T-cell (primary cell): ENCODE measurements at regions not wholly inside any gene's neighbourhood (a gene's known extent, or its start where the extent isn't known, plus 50 kb on each side); places are given as distances from the start of the nearest gene placed in this dataset.

Source experiments
- ATAC-seq, 4 experiments: fragments of 200-7000 bp in 3 of 4; fragments of 150-1000 bp in 1 of 4; cut with Tn5 transposase; replicated peaks in 1 of 4; 1 replicate in 3 of 4; 2 replicates in 1 of 4; pipeline ENCODE4 v1.10.0; 2021; ENCODE audit warnings: moderate library complexity in 3 of 4, mild to moderate bottlenecking in 2 of 4, moderate number of reproducible peaks in 1 of 4
- CTCF ChIA-PET, 2 donors: fragments of 300-600 bp; sonication (Branson Sonifier 250); formaldehyde crosslinking; loops; one replicate each; lab custom pipeline; 2022; ENCODE audit warnings: antibody characterized with exemption in 2 of 2; lab: Charles Lee
- POLR2A ChIA-PET, 2 donors: fragments of 300-600 bp; sonication (Branson Sonifier 250); formaldehyde crosslinking; loops; one replicate each; lab custom pipeline; 2022; ENCODE audit warnings: antibody characterized with exemption in 2 of 2; lab: Charles Lee
- DNase-seq, 35 experiments: peaks; one replicate each; pipeline versions ENCODE4 v3.0.0 to v3.0.0-alpha.2; 2013 to 2023
- H3K27ac ChIP-seq: one replicate; pipeline ENCODE4 v1.5.1; 2013; ENCODE audit warnings: low read length
- H3K27me3 ChIP-seq, 2 experiments: replicated peaks in 1 of 2; 1 replicate in 1 of 2; 2 replicates in 1 of 2; pipeline versions ENCODE4 v1.6.1 to v1.7.0; 2013; ENCODE audit warnings: low read length in 1 of 2, mixed read lengths in 1 of 2; ENCODE audit not compliant: control insufficient read depth in 2 of 2, insufficient read depth in 2 of 2; ENCODE audit errors: extremely low read depth in 1 of 2
- H3K36me3 ChIP-seq, 2 donors: 1 replicate in 1 of 2; 2 replicates in 1 of 2; pipeline versions ENCODE4 v1.6.1 to v1.7.0; 2013; ENCODE audit warnings: low read length in 1 of 2; ENCODE audit not compliant: control insufficient read depth in 2 of 2, insufficient read depth in 1 of 2; ENCODE audit errors: extremely low read depth in 1 of 2
- H3K4me1 ChIP-seq, 2 experiments: 1 replicate in 1 of 2; 2 replicates in 1 of 2; pipeline versions ENCODE4 v1.6.1 to v1.7.0; 2013; ENCODE audit warnings: low read length in 2 of 2, mixed read lengths in 1 of 2; ENCODE audit not compliant: insufficient read depth in 2 of 2, control insufficient read depth in 1 of 2; ENCODE audit errors: extremely low read depth in 1 of 2
- H3K4me3 ChIP-seq, 2 donors: 1 replicate in 1 of 2; 2 replicates in 1 of 2; pipeline versions ENCODE4 v1.5.1 to v1.7.0; 2013; ENCODE audit warnings: mild to moderate bottlenecking in 2 of 2, low read length in 1 of 2, moderate library complexity in 1 of 2; ENCODE audit not compliant: control insufficient read depth in 1 of 2; ENCODE audit errors: extremely low read depth in 1 of 2
- H3K9me3 ChIP-seq: 2 replicates; pipeline ENCODE4 v1.7.0; 2013
- H3K27ac Mint-ChIP-seq, 2 donors: one replicate each; pipeline ENCODE4 v1.8.0; 2020 to 2021; ENCODE audit warnings: mild to moderate bottlenecking in 2 of 2, mixed read lengths in 2 of 2
- H3K27me3 Mint-ChIP-seq, 2 donors: one replicate each; pipeline ENCODE4 v1.8.0; 2021 to 2022; ENCODE audit warnings: mixed read lengths in 2 of 2
- H3K36me3 Mint-ChIP-seq: one replicate; pipeline ENCODE4 v1.8.0; 2021; ENCODE audit warnings: mixed read lengths
- H3K4me1 Mint-ChIP-seq, 3 donors: one replicate each; pipeline ENCODE4 v1.8.0; 2020 to 2022; ENCODE audit warnings: mixed read lengths in 3 of 3, mild to moderate bottlenecking in 1 of 3
- H3K4me3 Mint-ChIP-seq, 3 donors: one replicate each; pipeline ENCODE4 v1.8.0; 2020 to 2022; ENCODE audit warnings: mild to moderate bottlenecking in 3 of 3, mixed read lengths in 3 of 3, moderate library complexity in 3 of 3
- H3K9me3 Mint-ChIP-seq, 3 donors: one replicate each; pipeline ENCODE4 v1.8.0; 2020 to 2022; ENCODE audit warnings: mixed read lengths in 3 of 3
- WGBS: methylation state at CpG from one replicate; pipeline ENCODE4 v1.1.5; 2013; ENCODE audit warnings: missing lambda C conversion rate; ENCODE audit not compliant: insufficient coverage; 5-methylcytosine and 5-hydroxymethylcytosine counted together

DNA sequence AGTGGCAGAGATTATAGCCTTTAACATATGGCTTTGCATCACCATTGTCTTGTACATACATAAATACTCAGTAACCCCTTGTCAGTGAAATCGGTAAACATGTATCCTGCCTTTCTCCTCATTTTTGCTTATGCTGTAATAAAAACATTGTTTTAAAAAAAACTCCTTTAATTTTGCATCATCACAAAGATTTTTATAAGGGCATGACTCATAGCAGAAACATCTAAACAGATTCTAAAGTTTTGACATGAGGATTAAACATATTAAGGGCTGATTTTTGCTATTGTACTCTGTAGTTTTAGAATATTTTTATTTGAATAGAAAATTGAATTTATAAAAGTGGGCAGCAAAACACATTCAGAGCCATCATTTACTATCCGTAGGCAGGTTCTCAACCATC lies 275.9 kb downstream of the ZIC4 start:
- WGBS = no CpG with 5 or more reads among the region's 2 CpGs
- H3K4me3 ChIP-seq = no peak overlapping the region
- H3K27me3 Mint-ChIP-seq = no peaks in the 10 kb centered on the region
- no peak overlapping the region for H3K27ac ChIP-seq
- CTCF ChIA-PET = no interaction called here
- POLR2A ChIA-PET = no interaction called here
- DNase-seq (no peak), ATAC-seq (no peak)
- no peaks in the 10 kb centered on the region for H3K9me3 ChIP-seq
- no peaks in the 10 kb centered on the region for H3K4me1 ChIP-seq
- no peaks in the 10 kb centered on the region for H3K4me1 Mint-ChIP-seq
- H3K27me3 ChIP-seq = no peaks in the 10 kb centered on the region
- H3K4me3 Mint-ChIP-seq = no peak overlapping the region
- peaks cover 10 to 22% (median 18%) of the 10 kb centered on the region in 3 donors for H3K9me3 Mint-ChIP-seq
- no peaks in the 10 kb centered on the region for H3K36me3 ChIP-seq
- no peaks in the 10 kb centered on the region for H3K36me3 Mint-ChIP-seq
- no peak overlapping the region for H3K27ac Mint-ChIP-seq

DNA sequence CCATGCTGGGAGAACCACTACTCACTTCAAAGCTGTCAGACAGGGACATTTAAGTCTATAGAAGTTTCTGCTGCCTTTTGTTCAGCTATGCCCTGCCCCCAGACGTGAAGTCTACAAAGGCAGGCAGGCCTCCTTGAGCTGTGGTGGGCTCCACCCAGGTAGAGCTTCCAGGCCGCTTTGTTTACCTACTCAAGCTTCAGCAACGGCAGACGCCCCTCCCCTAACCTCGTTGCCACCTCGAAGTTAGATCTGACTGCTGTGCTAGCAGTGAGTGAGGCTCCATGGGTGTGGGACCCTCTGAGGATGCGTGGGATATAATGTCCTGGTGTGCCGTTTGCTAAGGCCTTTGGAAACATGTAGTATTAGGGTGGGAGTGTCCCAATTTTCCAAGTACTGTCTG lies 276.7 kb downstream of the ZIC4 start:
- H3K9me3 Mint-ChIP-seq = peaks cover 10 to 22% (median 18%) of the 10 kb centered on the region in 3 donors
- no peak overlapping the region for H3K4me3 ChIP-seq
- ATAC-seq (no peak), DNase-seq (no peak)
- H3K27me3 ChIP-seq = no peaks in the 10 kb centered on the region
- no peaks in the 10 kb centered on the region for H3K9me3 ChIP-seq
- H3K27me3 Mint-ChIP-seq = no peaks in the 10 kb centered on the region
- H3K4me1 Mint-ChIP-seq = no peaks in the 10 kb centered on the region
- H3K4me1 ChIP-seq = no peaks in the 10 kb centered on the region
- 84% methylated on average over 5 of the region's 8 CpGs for WGBS
- H3K27ac Mint-ChIP-seq = no peak overlapping the region
- H3K27ac ChIP-seq = no peak overlapping the region
- H3K4me3 Mint-ChIP-seq = no peak overlapping the region
- ChIA-PET POLR2A (no interaction called here), CTCF (no interaction called here)
- no peaks in the 10 kb centered on the region for H3K36me3 Mint-ChIP-seq
- H3K36me3 ChIP-seq = no peaks in the 10 kb centered on the region

- ChIA-PET CTCF (no interaction called here), POLR2A (interaction anchor here in 1 of 2 donors (0.6 kb wide), 1 partner anchor 257 kb away, joined by 3 read pairs; no protein-coding TSS in a partner anchor)
- Histone ChIP-seq H3K27me3 (no peaks in the 10 kb centered on the region), H3K9me3 (no peaks in the 10 kb centered on the region), H3K27ac (no peak overlapping the region), H3K4me3 (no peak overlapping the region), H3K4me1 (no peaks in the 10 kb centered on the region), H3K36me3 (no peaks in the 10 kb centered on the region)
- DNase-seq = no peak
- ATAC-seq = no peak
- Mint-ChIP-seq H3K4me1 (no peaks in the 10 kb centered on the region), H3K4me3 (no peak overlapping the region), H3K9me3 (peaks cover 0 to 5% (median 5%) of the 10 kb centered on the region in 3 donors), H3K36me3 (no peaks in the 10 kb centered on the region), H3K27ac (no peak overlapping the region), H3K27me3 (no peaks in the 10 kb centered on the region)
- whole genome bisulfite sequencing = 29% methylated on average over 1 of the region's 1 CpG
These were observed 284.0 kb downstream of the ZIC4 start for GRCh38 chr3:147122350-147122749.

GRCh38 chr3:147119989-147120388 lies 286.4 kb downstream of the ZIC4 start:
- Mint-ChIP-seq H3K4me1 (no peaks in the 10 kb centered on the region), H3K36me3 (no peaks in the 10 kb centered on the region), H3K27me3 (no peaks in the 10 kb centered on the region), H3K4me3 (no peak overlapping the region), H3K9me3 (peaks cover 0 to 5% (median 0%) of the 10 kb centered on the region in 3 donors), H3K27ac (no peak overlapping the region)
- WGBS = no CpG with 5 or more reads among the region's 4 CpGs
- Histone ChIP-seq H3K27ac (no peak overlapping the region), H3K4me1 (no peaks in the 10 kb centered on the region), H3K36me3 (no peaks in the 10 kb centered on the region), H3K4me3 (no peak overlapping the region), H3K27me3 (no peaks in the 10 kb centered on the region), H3K9me3 (no peaks in the 10 kb centered on the region)
- ChIA-PET POLR2A (no interaction called here), CTCF (interaction anchor here in 1 of 2 donors (0.6 kb wide), 1 partner anchor 52 kb away, joined by 8 read pairs; no protein-coding TSS in a partner anchor)
- no peak for ATAC-seq
- DNase-seq = no peak

DNA sequence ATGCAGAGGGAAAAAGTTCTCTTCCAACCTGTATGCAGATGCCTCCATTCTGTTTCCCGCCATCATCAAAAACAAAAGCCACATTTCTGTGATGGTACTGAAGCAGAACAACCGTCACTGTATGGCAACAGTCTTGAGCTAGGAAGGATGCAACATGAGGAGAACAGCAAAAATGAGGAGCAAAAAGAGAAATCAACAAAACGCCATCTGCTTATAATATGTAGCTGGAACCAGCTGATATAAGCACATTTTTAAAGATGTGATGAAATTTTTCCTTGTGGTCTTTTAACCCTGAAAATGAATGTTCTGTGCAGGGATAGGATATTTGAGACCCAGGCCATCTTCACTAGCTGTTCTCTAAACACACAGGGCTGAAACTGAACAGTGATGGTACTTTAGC lies 287.0 kb downstream of the ZIC4 start:
- no peaks in the 10 kb centered on the region for H3K9me3 ChIP-seq
- Mint-ChIP-seq H3K9me3 (peaks cover 0 to 5% (median 0%) of the 10 kb centered on the region in 3 donors), H3K27me3 (no peaks in the 10 kb centered on the region), H3K4me1 (no peaks in the 10 kb centered on the region), H3K36me3 (no peaks in the 10 kb centered on the region), H3K4me3 (no peak overlapping the region), H3K27ac (no peak overlapping the region)
- H3K27ac ChIP-seq = no peak overlapping the region
- ChIA-PET CTCF (no interaction called here), POLR2A (no interaction called here)
- H3K27me3 ChIP-seq = no peaks in the 10 kb centered on the region
- no peak for DNase-seq
- no peak for ATAC-seq
- WGBS = 60% methylated on average over 1 of the region's 3 CpGs
- H3K4me3 ChIP-seq = no peak overlapping the region
- H3K4me1 ChIP-seq = no peaks in the 10 kb centered on the region
- no peaks in the 10 kb centered on the region for H3K36me3 ChIP-seq

- no peak overlapping the region for H3K27ac Mint-ChIP-seq
- no peak overlapping the region for H3K4me3 Mint-ChIP-seq
- H3K4me3 ChIP-seq = no peak overlapping the region
- DNase-seq = no peak
- no peaks in the 10 kb centered on the region for H3K9me3 ChIP-seq
- peaks cover 0 to 3% (median 0%) of the 10 kb centered on the region in 3 donors for H3K9me3 Mint-ChIP-seq
- no peaks in the 10 kb centered on the region for H3K4me1 ChIP-seq
- no peak overlapping the region for H3K27ac ChIP-seq
- ATAC-seq = no peak
- H3K27me3 Mint-ChIP-seq = no peaks in the 10 kb centered on the region
- no peaks in the 10 kb centered on the region for H3K4me1 Mint-ChIP-seq
- POLR2A ChIA-PET = interaction anchor here in 1 of 2 donors (0.6 kb wide), 1 partner anchor 1525 kb away, joined by 3 read pairs; no protein-coding TSS in a partner anchor
- H3K36me3 ChIP-seq = no peaks in the 10 kb centered on the region
- H3K27me3 ChIP-seq = no peaks in the 10 kb centered on the region
- H3K36me3 Mint-ChIP-seq = no peaks in the 10 kb centered on the region
- 65% methylated on average over 2 of the region's 5 CpGs for WGBS
- CTCF ChIA-PET = interaction anchor here in 1 of 2 donors (0.6 kb wide), 1 partner anchor 27 kb away, joined by 6 read pairs; no protein-coding TSS in a partner anchor
These were observed 287.7 kb downstream of the ZIC4 start for GRCh38 chr3:147118611-147119010.

DNA sequence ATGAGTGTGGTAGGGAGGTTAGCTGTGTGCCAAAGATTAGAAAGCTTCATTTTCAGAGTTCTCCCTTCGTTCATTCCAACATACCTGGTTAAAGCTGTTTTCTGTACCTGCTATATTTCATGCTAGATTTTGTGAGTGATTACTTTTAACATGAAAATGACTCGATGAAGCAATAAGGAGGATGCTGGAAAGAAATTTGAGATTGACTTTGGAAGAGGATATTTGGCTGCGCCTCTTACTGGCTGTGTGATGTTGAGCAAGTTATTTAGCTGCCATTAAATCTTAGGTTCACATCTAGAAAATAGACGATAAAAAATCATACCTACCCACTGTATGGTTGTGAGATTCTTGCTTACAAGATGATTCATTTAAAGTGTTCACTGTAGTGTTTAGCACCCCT lies 288.7 kb downstream of the ZIC4 start:
- ATAC-seq = no peak
- Histone ChIP-seq H3K9me3 (no peaks in the 10 kb centered on the region), H3K27ac (no peak overlapping the region), H3K4me1 (no peaks in the 10 kb centered on the region), H3K27me3 (no peaks in the 10 kb centered on the region), H3K36me3 (no peaks in the 10 kb centered on the region), H3K4me3 (no peak overlapping the region)
- no peaks in the 10 kb centered on the region for H3K4me1 Mint-ChIP-seq
- H3K36me3 Mint-ChIP-seq = no peaks in the 10 kb centered on the region
- ChIA-PET CTCF (no interaction called here), POLR2A (no interaction called here)
- H3K27me3 Mint-ChIP-seq = no peaks in the 10 kb centered on the region
- no CpG with 5 or more reads among the region's 4 CpGs for WGBS
- peaks cover 0 to 3% (median 0%) of the 10 kb centered on the region in 3 donors for H3K9me3 Mint-ChIP-seq
- no peak overlapping the region for H3K27ac Mint-ChIP-seq
- no peak for DNase-seq
- H3K4me3 Mint-ChIP-seq = no peak overlapping the region
